AML-193 (cell line): ENCODE measurements at regions not wholly inside any gene's neighbourhood (a gene's known extent, or its start where the extent isn't known, plus 50 kb on each side); places are given as distances from the start of the nearest gene placed in this dataset.
"Not testable (repeated sequence)": the region's sequence is repeated elsewhere in the genome, so short reads cannot be mapped to it uniquely, and the experiment has no call there.

Experiments used
- DNase-seq, 2 experiments: peaks; one replicate each; lab custom pipeline; 2025; lab: John Stamatoyannopoulos, UW

GRCh38 chr12:131521326-131521725 is 189.6 kb upstream of the SFSWAP start:
- no peak for DNase-seq

- DNase-seq = no peak
Measured at GRCh38 chr12:131525795-131526508, 184.9 kb upstream of the SFSWAP start.

- DNase-seq = no peak
Measured at GRCh38 chr12:131527092-131527491, 183.8 kb upstream of the SFSWAP start.

GRCh38 chr12:131527736-131528135 is 183.2 kb upstream of the SFSWAP start:
- DNase-seq = no peak

DNA sequence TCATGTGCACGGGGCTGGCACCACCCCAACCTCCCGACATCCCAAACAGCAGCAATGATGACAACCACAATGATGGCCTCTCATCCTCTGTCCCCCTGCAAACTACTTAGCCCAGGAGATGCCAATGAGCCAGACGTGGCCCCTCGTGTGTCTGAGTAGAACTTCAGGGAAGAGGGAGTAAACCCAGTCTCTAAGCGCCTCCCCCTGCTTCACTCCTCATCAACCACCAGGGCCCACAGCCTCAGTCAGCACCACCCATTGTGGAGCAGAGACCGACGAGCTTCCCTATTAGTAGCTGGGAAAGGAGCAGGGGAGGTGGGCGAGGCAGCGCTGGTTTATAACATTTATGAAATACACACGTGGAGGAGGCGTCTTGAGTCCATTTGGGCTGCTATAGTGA is 182.7 kb upstream of the SFSWAP start:
- DNase-seq = no peak

GRCh38 chr12:131528667-131529066 is 182.2 kb upstream of the SFSWAP start:
- no peak for DNase-seq

DNA sequence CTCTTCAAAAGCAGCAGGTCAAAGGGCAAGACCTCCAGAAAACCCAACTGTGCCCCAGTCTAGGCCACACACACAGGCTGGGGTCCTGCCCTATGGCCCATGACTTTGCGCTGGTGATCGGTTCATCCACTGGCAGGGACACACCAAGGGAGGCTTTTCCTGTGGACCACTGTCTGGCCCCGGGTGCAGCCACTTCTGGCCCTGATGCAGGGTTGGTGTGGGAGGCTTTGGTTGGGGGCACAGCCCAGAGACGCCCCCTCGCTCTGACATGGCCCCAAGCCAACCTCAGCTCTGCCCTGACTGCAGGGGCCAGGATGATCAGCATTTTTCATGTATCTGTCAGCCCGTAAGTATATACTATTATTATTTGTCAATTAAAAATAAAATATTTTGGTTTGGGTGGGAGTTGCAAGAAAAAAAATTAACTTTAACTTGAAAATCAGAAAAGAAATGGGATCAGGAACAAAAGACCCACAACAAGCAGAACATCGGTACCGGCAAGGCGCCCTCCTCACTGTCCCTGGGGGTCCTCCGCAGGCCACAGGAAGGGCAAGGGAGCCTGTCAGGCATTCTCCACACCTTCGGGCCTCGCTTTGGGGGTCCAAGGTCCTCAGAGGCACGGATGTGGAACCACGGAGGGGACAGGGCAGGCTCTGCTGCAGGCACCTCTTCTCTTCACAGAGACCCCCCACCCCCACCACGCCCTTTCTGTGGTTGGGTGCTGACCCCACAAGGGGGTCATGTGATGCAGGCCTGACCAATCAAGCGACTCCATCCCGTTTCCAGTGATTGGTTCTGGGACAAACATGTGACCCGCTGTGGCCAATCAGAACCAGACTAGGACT is 181.5 kb upstream of the SFSWAP start:
- no peak for DNase-seq

GRCh38 chr12:131530041-131530332 is 180.9 kb upstream of the SFSWAP start:
- no peak for DNase-seq

GRCh38 chr12:131530422-131530821 is 180.5 kb upstream of the SFSWAP start:
- no peak for DNase-seq

- no peak for DNase-seq
Measured at GRCh38 chr12:131533139-131533538, 177.8 kb upstream of the SFSWAP start.

DNA sequence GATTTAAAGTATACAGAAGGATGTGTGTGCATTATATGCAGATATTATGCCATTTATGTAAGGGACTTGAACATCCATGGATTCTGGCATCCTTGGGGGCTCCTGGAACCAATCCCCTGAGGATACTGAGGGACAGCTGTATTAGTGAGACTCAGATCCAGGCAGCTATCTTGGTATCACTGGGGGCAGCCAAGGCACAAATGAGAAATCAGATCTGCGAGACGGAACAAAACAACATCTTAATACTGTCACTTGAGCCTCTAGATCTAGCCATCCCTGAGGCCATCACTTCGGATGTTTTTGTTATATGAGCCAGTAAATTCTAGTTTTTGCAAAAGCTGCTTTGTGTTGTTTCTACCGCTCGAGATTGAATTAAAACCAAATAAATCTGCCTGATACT is 175.1 kb upstream of the SFSWAP start:
- DNase-seq = no peak

GRCh38 chr12:131536337-131536736 is 174.6 kb upstream of the SFSWAP start:
- no peak for DNase-seq

DNA sequence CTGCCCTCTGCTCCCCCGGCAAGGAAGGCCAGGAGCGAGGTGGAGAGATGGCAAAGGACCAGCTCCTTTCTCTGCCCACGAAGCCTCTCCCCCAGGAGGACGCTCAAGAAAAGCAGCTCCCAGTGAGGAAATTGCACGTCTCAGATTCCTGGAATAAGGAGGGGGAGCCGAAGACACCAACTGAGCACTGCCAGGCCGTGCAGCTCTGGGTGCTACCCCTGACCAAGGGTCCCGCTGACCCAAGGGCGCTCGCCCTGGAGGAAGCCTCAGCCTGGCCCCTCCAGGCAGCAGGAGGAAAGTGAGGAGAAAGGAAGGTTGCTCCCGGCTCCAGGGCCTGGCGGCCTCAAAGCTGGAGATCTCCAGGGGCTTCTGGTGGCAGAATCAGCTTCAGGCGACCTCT is 174.1 kb upstream of the SFSWAP start:
- no peak for DNase-seq

DNA sequence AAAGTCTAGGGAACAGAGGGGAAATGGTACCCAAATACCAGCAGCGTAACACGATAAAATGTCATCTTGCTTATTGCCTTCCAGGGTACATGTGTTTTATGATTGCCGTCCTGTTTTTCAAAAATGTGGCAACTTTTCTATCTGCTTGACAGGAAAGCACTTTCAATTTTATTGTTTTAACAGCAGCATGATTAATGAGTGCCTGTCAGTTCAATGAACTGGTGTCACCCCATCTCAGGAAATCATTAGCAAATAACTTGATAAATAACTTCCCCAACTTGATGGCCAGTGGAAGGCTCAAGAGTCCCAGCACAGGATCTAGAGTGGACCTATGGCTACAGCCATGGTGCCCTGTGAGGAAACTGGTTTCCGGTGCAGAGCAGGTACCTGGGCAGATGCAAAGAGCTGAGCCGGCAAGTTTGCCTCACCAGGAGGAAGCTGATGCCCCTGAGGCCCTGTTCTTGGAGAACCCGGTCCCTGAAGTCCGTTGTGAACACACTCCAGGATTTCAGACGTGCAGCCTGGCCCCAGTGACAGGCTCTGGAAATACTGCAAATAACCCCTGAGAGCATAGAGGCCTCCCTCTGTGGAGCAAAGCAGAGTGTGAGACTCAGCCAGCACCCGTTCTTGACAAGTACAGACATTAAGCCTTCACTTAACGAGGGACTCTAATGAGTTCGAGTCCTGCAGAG is 173.5 kb upstream of the SFSWAP start:
- DNase-seq = no peak

DNA sequence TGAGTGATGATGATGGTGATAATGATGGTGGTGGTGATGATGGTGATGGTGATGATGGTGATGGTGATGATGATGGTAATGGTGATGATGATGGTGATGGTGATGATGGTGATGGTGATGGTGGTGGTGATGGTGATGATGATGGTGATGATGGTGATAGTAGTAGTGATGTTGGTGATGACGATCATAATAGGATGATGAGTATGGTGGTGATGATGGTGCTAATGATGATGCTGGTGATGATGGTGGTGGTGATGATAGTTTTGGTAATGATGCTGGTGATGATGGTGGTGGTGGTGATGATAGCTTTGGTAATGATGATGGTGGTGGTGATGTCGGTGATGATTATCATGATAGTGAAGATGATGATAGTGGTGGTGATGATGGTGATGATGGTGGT is 171.5 kb upstream of the SFSWAP start:
- no peak for DNase-seq

DNA sequence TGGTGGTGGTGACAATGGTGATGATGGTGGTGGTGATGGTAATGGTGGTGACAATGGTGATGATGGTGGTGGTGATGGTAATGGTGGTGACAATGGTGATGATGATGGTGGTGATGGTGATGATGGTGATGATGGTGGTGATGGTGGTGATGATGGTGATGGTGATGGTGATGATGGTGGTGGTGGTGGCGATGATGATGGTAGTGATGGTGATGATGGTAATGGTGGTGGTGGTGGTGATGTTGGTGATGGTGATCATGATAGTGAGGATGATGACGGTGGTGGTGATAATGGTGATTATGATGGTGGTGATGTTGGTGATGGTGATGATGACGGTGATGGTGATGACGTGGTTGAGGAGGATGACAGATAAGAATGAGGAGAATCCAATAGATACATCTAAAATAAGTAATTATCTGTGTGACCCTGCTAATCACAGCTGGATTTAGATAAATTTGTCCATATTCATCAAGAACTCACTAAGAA is 170.7 kb upstream of the SFSWAP start:
- DNase-seq = no peak

DNA sequence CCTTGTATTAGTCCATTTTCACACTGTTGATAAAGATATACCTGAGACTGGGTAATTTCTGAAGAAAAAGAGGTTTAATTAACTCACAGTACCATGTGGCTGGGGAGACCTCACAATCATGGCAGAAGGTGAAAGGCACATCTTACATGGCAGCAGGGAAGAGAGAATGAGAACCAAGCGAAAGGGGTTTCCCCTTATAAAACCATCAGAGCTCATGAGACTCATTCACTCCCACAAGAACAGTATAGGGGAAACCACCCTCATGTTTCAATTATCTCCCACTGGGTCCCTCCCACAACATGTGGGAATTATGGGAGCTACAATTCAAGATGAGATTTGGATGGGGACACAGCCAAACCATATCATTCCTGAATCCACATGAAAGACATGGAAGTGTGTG is 169.4 kb upstream of the SFSWAP start:
- DNase-seq = not testable (repeated sequence)

GRCh38 chr12:131542351-131542750 is 168.5 kb upstream of the SFSWAP start:
- no peak for DNase-seq

GRCh38 chr12:131543040-131543439 is 167.8 kb upstream of the SFSWAP start:
- DNase-seq = no peak

GRCh38 chr12:131547555-131547954 is 163.3 kb upstream of the SFSWAP start:
- DNase-seq = no peak

GRCh38 chr12:131550121-131550520 is 160.8 kb upstream of the SFSWAP start:
- DNase-seq = no peak

DNA sequence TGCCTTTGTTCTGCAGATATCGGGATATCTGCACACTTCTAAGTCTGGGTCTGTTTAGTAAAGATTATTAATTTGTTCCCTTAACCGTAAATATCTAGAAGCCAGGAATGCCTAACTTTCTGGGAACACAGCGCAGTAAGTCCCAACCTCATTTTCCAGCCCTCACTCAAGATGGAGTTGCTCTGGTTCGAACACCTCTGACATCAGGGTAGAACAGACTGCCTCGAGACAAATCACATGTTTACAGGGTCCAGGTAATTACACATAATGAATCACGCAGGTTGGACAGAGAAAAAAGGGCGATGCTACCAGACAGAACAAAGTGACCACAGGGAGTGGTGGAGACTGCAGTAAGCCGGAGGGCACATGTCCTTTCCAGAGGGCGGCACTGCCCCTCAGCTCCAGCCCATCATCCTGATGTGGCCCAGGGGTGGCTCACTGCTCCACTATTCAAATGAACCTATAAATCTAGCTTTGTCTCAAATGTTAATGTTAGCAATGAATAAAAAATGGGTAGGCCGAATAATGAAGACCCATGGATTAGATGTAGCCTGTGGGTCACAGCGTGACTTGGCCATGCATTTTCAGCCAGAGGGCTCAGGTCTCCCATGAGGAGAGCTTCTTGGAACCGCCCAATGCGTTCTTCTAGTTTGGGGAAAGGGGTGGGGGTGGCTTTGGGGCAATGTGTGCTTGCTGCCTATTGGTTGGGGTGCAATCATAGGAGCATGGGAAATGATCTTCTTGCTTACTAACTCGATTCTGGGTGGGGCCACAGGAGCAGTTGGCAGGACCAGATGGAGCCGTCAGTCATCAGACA is 159.0 kb upstream of the SFSWAP start:
- no peak for DNase-seq
